ENCODE measurements at regions not wholly inside any gene's neighbourhood (a gene's known extent, or its start where the extent isn't known, plus 50 kb on each side); places are given as distances from the start of the nearest gene placed in this dataset.

DNA sequence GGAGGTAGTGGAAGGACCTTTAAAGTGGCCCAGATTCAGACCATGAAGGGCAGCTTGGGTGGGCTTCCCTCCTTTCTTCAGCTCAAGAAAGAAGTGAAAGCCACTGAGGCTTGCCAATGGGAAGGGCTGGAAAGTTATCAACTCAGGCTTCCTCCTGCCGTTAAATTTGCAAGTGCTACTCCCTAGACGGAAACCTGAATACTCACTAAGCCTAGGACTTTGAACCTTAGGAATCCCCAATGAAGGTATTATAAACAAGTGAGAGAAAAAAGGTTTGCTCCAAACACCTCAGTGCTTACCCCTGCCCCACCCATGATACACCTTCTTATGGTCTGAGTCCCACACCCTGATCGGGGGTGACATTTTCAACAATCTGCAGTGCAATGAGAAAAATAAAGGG, 396.4 kb downstream of the SHQ1 start:
- DNase-seq: no peak

GRCh38 chr3:72449551-72449950, 398.7 kb downstream of the SHQ1 start:
- DNase-seq: no peak

DNA sequence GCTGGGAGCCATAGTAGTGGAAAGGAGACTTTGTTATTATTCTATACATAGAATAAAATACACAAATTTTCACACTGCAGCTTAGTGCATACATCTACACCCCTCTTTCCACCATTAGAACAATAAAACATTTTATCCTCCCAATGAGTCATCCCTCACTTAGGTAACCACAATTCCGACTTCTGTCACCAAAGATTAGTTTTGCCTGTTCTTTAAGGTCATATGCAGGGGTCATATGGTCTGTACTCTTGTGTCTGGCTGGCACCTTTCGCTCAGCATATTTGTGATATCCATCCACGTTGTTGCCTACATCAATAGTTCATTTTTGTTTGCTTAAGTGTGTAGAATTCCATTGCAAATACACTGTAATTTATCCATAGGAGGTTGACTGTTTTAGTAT, 399.4 kb downstream of the SHQ1 start:
- DNase-seq: no peak

GRCh38 chr3:72448375-72448823, 399.8 kb downstream of the SHQ1 start:
- no peak for DNase-seq

DNA sequence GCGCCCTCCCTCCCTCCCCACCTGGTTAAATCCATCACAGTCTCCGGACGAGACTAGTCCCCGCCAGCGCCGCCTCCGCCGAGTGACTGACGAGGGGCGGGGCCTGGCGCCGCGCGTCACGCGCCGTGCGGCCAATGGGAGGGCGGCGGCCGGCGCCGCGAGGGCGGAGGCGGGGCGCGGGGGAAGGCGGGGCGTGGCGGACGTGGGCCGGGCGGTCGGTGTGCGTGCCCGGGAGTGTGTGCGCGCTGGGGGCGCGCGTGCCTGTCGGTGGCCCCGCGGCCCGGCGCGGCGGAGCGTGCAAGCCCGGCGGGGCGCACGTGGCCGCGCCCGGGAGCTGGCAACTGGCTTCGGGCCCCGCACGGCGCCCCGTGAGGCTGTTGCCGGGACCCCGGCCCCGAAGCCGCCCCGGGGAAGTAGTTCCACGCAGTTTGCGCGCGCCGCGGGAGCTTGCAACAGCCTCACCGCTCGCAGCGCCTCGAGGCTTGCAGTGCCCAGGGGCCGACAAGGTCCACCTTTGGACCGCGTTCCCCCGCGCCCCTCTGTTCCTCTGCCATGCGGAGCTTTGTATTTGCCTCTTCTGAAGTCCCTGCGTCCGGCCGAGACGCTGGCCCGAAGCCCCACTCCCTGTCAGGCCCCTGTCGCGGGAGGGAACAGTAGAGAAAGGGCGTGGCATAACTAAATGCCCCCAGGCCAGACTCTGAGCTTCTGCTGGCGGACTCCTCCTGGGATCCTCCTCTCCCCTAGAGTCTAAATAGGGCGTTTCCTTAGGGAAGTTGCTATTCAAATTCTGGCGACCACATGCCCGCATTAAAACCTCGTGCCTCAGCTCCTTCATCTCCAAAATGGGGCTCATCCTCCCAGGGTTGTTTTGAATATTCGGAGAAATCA, 400.9 kb downstream of the SHQ1 start:
- DNase-seq: peak; percentile 71

DNA sequence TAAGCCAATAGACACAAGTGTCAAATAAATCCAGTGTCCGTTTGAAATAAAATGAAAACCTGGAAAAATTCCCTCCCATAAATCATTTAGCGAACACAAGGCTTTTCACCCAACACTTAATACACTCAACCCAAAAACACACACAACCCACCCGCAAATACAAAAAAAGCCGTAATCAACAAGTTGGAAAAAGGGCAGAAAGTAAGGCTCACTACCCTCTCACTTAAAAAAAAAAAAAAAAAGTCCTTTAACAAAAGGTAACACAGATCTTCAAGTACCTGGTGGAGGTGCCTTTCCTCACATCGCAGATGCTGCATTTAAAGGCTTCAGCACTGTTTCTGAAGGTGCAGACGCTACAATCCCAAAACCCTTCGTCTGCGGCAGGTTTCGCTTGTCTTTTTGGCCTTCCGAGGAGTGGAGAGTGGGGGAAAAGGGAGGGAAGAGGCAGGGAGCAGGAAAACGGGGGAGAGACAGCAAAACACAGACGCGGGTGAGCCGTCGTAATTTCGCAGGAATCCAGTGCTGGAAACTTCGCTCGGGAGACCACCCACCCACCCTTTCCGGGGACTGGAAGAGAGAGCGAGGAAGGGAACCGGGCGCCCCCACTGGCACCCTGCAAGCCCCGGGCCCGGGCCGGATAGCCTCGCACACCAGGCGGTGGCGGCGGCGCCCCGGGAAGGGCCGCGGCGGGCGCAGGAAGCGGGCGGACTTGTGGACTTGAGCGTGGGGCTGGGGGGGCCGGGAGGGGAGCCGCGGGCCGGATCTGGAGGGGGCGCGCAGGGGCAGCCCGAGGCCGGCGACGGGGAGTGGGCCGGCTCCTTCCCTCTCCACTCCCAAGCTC, 401.8 kb downstream of the SHQ1 start, which contains the start of gene RYBP:
RYBP (minus strand) TSS at position 404 of the 841 bp plus-strand sequence.
- DNase-seq: peak; percentile 19

- no peak for DNase-seq
Observed at GRCh38 chr3:72445827-72446217, 402.4 kb downstream of the SHQ1 start.

- no peak for DNase-seq
Observed at GRCh38 chr3:72444656-72445223, 403.5 kb downstream of the SHQ1 start.

- DNase-seq: no peak
Observed at GRCh38 chr3:72442759-72443158, 405.5 kb downstream of the SHQ1 start.

- no peak for DNase-seq
Observed at GRCh38 chr3:72441284-72441994, 406.8 kb downstream of the SHQ1 start.

DNA sequence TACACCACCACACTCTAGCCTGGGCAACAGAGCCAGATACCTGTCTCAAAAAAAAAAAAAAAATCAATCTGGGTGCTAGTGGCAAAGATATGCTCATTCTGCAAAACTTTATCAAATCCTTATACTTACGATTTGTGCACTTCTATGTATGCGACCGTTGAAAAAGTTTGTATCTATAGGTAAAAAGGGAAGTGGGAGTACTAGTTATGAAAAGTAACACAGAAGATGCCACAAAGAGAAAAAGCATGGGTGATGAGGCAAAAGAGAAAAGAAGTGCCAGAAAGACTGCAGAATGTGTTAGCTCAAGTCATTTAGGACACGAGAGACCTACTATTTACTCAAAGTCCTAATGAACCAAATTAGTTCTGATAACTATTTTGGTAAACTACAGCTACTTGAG, 407.8 kb downstream of the SHQ1 start:
- DNase-seq: no peak

- no peak for DNase-seq
Observed at GRCh38 chr3:72439321-72440183, 408.7 kb downstream of the SHQ1 start.

DNA sequence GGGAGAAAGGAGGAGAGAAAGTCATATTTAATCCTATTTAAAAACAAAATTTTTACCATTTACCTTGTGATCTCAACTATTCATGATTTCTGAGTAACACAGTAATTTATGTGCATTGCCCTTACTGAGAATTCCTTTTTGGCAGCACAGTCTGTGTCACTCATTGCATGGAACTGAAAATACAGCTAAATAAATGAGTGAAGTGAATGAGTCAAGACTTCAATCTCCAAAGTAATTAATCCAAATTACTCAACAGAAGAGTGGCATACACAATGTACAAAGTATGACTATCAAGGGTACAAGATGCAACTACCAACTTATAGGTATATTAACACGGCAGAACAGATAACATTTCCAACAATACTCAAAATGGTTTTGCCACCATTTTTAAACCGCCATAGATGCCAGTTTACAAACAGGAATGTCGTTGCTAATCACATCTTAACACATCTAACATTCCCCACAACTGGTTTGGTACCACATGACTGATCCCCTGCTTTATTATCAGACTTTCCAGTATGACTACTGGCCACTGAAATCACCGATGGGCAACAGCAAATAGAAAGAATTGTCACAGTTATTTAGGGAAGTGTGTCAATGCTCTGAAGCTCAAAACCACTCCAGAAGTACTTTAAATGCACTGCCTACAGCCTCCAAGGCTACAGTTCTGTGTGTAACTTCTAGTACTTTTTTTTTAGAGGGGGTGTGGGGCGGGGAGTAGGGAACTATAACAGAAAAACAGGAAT, 410.4 kb downstream of the SHQ1 start:
- DNase-seq: no peak

DNA sequence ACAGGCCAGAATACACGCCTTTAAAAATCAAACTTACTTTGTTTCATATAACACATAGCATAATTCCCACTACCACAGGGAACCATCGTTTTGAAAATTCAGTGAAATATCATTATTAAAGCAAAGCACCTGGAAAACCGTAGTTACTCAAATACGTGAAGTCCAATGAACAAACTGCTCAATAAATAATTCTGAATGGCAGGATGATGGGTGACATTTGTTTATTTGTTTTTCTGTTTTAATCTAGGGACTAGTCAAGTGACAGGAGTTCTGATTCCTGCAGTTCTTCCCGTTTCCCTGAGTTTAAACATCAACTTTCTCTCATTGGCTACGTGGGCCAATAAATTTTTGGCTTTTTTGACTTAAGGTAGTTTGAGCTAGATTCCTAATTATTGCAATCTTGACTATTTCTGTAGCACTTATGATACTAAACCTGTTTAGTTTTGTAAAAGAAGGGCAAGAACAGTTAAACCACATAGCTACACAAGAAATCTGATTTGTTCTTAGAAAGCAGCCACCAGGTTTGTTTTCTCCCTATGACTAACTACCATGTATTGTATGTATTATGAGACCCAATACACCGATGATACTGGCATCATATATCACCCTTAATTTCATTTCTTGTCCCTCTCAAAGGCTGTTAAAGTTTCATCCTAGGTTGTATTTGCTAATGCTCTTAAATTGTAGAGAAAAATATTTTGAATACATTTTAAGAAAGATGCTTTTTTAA, 411.2 kb downstream of the SHQ1 start:
- no peak for DNase-seq

GRCh38 chr3:72434296-72434695, 413.9 kb downstream of the SHQ1 start:
- no peak for DNase-seq

GRCh38 chr3:72432246-72432645, 416.0 kb downstream of the SHQ1 start:
- no peak for DNase-seq

- no peak for DNase-seq
Observed at GRCh38 chr3:72429589-72430353, 418.5 kb downstream of the SHQ1 start.

DNA sequence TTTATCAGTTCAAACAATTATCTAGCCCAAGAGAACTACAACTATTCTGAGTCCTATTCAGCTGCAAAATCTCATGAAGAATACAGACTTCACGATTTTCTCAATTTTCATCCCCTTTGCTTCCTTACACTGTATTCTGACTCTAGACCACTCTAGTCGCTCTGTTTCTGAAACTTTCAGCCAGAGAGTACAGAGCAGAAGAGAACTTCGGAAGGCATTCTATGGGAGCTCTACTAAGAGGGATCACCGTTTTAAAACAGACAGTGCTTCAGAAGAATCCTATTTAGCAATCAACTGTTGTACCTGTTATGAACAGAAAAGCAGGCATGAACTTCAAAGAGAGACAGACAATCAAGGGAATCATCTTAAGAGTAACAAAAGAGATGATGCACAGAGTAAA, 419.4 kb downstream of the SHQ1 start:
- DNase-seq: no peak

GRCh38 chr3:72427624-72428023, 420.6 kb downstream of the SHQ1 start:
- no peak for DNase-seq
